Progenitor cell of endocrine pancreas (in vitro differentiated cells): ENCODE measurements at regions not wholly inside any gene's neighbourhood (a gene's known extent, or its start where the extent isn't known, plus 50 kb on each side); places are given as distances from the start of the nearest gene placed in this dataset.

Experiments
- DNase-seq: peaks from one replicate; pipeline ENCODE4 v3.0.0; 2021; ENCODE audit warnings: low spot score; ENCODE audit not compliant: unreplicated experiment
- H3K27ac Mint-ChIP-seq: 2 replicates; pipeline ENCODE4 v1.8.0; 2021; ENCODE audit warnings: mild to moderate bottlenecking, moderate library complexity, mixed read lengths
- H3K27me3 Mint-ChIP-seq: 2 replicates; pipeline ENCODE4 v1.8.0; 2021; ENCODE audit warnings: mixed read lengths
- H3K36me3 Mint-ChIP-seq: 2 replicates; pipeline ENCODE4 v1.8.0; 2022; ENCODE audit warnings: mixed read lengths; ENCODE audit not compliant: insufficient read depth
- H3K4me1 Mint-ChIP-seq: 2 replicates; pipeline ENCODE4 v1.8.0; 2021; ENCODE audit warnings: low read depth, mixed read lengths
- H3K4me3 Mint-ChIP-seq: 2 replicates; pipeline ENCODE4 v1.8.0; 2021; ENCODE audit warnings: low read depth, mild to moderate bottlenecking, moderate library complexity, mixed read lengths
- H3K9me3 Mint-ChIP-seq: 2 replicates; pipeline ENCODE4 v1.8.0; 2021; ENCODE audit warnings: low read depth, mixed read lengths
- TF ChIP-seq, protein P1 (sequence below): fragments of 200-600 bp; sonication (generic); IDR thresholded peaks from one replicate; pipeline ENCODE4 v1.5.0; 2021; ENCODE audit warnings: antibody characterized with exemption, mild to moderate bottlenecking; ENCODE audit not compliant: unreplicated experiment

- H3K27me3 Mint-ChIP-seq = peaks cover 39% of the 10 kb centered on the region
- H3K4me3 Mint-ChIP-seq = no peak overlapping the region
- peaks cover 5% of the 10 kb centered on the region for H3K36me3 Mint-ChIP-seq
- peaks cover 1% of the 10 kb centered on the region for H3K4me1 Mint-ChIP-seq
- TF ChIP-seq, protein P1, sequence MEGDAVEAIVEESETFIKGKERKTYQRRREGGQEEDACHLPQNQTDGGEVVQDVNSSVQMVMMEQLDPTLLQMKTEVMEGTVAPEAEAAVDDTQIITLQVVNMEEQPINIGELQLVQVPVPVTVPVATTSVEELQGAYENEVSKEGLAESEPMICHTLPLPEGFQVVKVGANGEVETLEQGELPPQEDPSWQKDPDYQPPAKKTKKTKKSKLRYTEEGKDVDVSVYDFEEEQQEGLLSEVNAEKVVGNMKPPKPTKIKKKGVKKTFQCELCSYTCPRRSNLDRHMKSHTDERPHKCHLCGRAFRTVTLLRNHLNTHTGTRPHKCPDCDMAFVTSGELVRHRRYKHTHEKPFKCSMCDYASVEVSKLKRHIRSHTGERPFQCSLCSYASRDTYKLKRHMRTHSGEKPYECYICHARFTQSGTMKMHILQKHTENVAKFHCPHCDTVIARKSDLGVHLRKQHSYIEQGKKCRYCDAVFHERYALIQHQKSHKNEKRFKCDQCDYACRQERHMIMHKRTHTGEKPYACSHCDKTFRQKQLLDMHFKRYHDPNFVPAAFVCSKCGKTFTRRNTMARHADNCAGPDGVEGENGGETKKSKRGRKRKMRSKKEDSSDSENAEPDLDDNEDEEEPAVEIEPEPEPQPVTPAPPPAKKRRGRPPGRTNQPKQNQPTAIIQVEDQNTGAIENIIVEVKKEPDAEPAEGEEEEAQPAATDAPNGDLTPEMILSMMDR = no peak
- DNase-seq = no peak
- no peak overlapping the region for H3K27ac Mint-ChIP-seq
- peaks cover 11% of the 10 kb centered on the region for H3K9me3 Mint-ChIP-seq
These were observed 198.2 kb upstream of the TMTC4 start for GRCh38 chr13:100872761-100873160.

GRCh38 chr13:100870898-100871297, 196.3 kb upstream of the TMTC4 start:
- Mint-ChIP-seq H3K9me3 (peaks cover 19% of the 10 kb centered on the region), H3K4me1 (no peaks in the 10 kb centered on the region), H3K27me3 (peaks cover 32% of the 10 kb centered on the region), H3K36me3 (no peaks in the 10 kb centered on the region), H3K4me3 (no peak overlapping the region), H3K27ac (no peak overlapping the region)
- DNase-seq = no peak
- TF ChIP-seq, protein P1 = no peak

- peaks cover 5% of the 10 kb centered on the region for H3K9me3 Mint-ChIP-seq
- no peaks in the 10 kb centered on the region for H3K36me3 Mint-ChIP-seq
- DNase-seq = no peak
- peaks cover 2% of the 10 kb centered on the region for H3K27me3 Mint-ChIP-seq
- no peak overlapping the region for H3K27ac Mint-ChIP-seq
- TF ChIP-seq, protein P1 = no peak
- no peaks in the 10 kb centered on the region for H3K4me1 Mint-ChIP-seq
- H3K4me3 Mint-ChIP-seq = no peak overlapping the region
These were observed 186.3 kb upstream of the TMTC4 start for GRCh38 chr13:100860866-100861265.

- no peaks in the 10 kb centered on the region for H3K4me1 Mint-ChIP-seq
- no peak overlapping the region for H3K4me3 Mint-ChIP-seq
- TF ChIP-seq, protein P1 = no peak
- H3K36me3 Mint-ChIP-seq = no peaks in the 10 kb centered on the region
- no peak overlapping the region for H3K27ac Mint-ChIP-seq
- peaks cover 3% of the 10 kb centered on the region for H3K9me3 Mint-ChIP-seq
- H3K27me3 Mint-ChIP-seq = peaks cover 2% of the 10 kb centered on the region
- DNase-seq = no peak
These were observed 185.3 kb upstream of the TMTC4 start for GRCh38 chr13:100859861-100860260.

GRCh38 chr13:100855151-100855550, 180.6 kb upstream of the TMTC4 start:
- Mint-ChIP-seq H3K36me3 (no peaks in the 10 kb centered on the region), H3K27ac (no peak overlapping the region)
- no peak for DNase-seq

More at GRCh38 chr13:100855151-100855550, 180.6 kb upstream of the TMTC4 start:
- Mint-ChIP-seq H3K9me3 (peaks cover under 1% of the 10 kb centered on the region), H3K27me3 (peaks cover 2% of the 10 kb centered on the region), H3K4me3 (no peak overlapping the region), H3K4me1 (no peaks in the 10 kb centered on the region)
- TF ChIP-seq, protein P1 = no peak
